Right atrium auricular region (tissue), 2 donors: ENCODE measurements at regions not wholly inside any gene's neighbourhood (a gene's known extent, or its start where the extent isn't known, plus 50 kb on each side); places are given as distances from the start of the nearest gene placed in this dataset.
"Not testable (repeated sequence)": the region's sequence is repeated elsewhere in the genome, so short reads cannot be mapped to it uniquely, and the experiment has no call there.

Source experiments
- DNase-seq: peaks from one replicate; pipeline ENCODE4 v3.0.0-alpha.2; 2019; ENCODE audit warnings: low spot score
- H3K27ac ChIP-seq, 2 donors: fragments of 200-600 bp; sonication (generic); 1 replicate in 1 of 2; 2 replicates in 1 of 2; pipeline ENCODE4 v1.5.1; 2016 to 2019
- H3K27me3 ChIP-seq, 2 donors: fragments of 200-600 bp; sonication (generic); one replicate each; pipeline versions ENCODE4 v1.5.1 to v1.6.0; 2017 to 2019
- H3K36me3 ChIP-seq: fragments of 200-600 bp; sonication (generic); one replicate; pipeline ENCODE4 v1.5.1; 2016
- H3K4me1 ChIP-seq, 2 donors: fragments of 200-600 bp; sonication (generic); one replicate each; pipeline versions ENCODE4 v1.5.1 to v1.6.0; 2017 to 2019
- H3K4me3 ChIP-seq, 2 donors: fragments of 200-600 bp; sonication (generic); 1 replicate in 1 of 2; 2 replicates in 1 of 2; pipeline ENCODE4 v1.5.1; 2017 to 2019; ENCODE audit warnings: mild to moderate bottlenecking in 1 of 2, moderate library complexity in 1 of 2
- H3K9me3 ChIP-seq, 2 donors: fragments of 200-600 bp; sonication (generic); one replicate each; pipeline ENCODE4 v1.5.1; 2019
- TF ChIP-seq, protein P1 (sequence below), 2 donors: fragments of 200-600 bp; sonication (generic); IDR thresholded peaks; one replicate each; pipeline ENCODE4 v1.5.1; 2019; ENCODE audit warnings: antibody characterized with exemption in 2 of 2

DNA sequence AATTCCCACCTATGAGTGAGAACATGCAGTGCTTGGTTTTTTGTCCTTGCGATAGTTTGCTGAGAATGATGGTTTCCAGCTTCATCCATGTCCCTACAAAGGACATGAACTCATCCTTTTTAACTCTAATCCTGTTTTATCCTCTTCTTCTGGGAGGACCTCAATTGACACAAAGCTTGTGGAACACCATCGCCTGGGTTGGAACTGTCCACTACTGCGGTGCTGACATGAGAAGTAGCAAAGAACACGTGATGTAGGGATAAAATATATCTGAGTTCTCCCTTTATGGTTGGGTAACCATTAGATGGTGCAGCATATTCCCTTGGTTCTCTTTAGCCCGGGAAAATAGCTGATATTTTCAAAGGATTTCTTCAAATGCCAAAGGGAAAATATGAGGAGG lies 105.3 kb upstream of the TOPAZ1 start:
- no peak overlapping the region for H3K4me3 ChIP-seq
- no peaks in the 10 kb centered on the region for H3K9me3 ChIP-seq
- no peaks in the 10 kb centered on the region for H3K4me1 ChIP-seq
- no peak overlapping the region for H3K27ac ChIP-seq
- no peaks in the 10 kb centered on the region for H3K36me3 ChIP-seq
- TF ChIP-seq, protein P1, sequence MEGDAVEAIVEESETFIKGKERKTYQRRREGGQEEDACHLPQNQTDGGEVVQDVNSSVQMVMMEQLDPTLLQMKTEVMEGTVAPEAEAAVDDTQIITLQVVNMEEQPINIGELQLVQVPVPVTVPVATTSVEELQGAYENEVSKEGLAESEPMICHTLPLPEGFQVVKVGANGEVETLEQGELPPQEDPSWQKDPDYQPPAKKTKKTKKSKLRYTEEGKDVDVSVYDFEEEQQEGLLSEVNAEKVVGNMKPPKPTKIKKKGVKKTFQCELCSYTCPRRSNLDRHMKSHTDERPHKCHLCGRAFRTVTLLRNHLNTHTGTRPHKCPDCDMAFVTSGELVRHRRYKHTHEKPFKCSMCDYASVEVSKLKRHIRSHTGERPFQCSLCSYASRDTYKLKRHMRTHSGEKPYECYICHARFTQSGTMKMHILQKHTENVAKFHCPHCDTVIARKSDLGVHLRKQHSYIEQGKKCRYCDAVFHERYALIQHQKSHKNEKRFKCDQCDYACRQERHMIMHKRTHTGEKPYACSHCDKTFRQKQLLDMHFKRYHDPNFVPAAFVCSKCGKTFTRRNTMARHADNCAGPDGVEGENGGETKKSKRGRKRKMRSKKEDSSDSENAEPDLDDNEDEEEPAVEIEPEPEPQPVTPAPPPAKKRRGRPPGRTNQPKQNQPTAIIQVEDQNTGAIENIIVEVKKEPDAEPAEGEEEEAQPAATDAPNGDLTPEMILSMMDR (IDR thresholded peaks at IDR 0.05) = no peak
- DNase-seq = no peak
- H3K27me3 ChIP-seq = no peaks in the 10 kb centered on the region

DNA sequence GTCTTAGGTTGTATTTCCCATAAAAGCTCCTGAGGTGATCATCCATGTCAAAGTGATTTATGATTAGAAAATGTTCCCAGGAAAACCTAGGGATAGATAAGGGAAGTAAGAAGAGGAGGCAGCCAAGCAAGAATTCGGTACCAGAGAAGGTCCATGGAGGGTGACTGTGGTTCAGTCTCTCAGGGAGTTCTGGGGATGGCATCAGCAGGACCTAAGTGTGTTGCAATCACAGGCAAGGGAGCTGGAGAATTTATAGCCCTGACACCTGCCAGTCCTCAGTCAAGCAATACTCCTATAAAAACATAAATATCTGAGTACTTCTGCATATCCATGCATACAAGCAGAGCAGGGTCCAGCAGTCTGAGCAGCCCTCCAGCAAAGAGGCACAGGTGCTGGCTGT lies 95.6 kb upstream of the TOPAZ1 start:
- H3K36me3 ChIP-seq = no peaks in the 10 kb centered on the region
- no peaks in the 10 kb centered on the region for H3K27me3 ChIP-seq
- no peak for DNase-seq
- no peaks in the 10 kb centered on the region for H3K4me1 ChIP-seq
- no peak overlapping the region for H3K4me3 ChIP-seq
- H3K27ac ChIP-seq = no peak overlapping the region
- TF ChIP-seq, protein P1 (IDR thresholded peaks at IDR 0.05) = no peak
- no peaks in the 10 kb centered on the region for H3K9me3 ChIP-seq

DNA sequence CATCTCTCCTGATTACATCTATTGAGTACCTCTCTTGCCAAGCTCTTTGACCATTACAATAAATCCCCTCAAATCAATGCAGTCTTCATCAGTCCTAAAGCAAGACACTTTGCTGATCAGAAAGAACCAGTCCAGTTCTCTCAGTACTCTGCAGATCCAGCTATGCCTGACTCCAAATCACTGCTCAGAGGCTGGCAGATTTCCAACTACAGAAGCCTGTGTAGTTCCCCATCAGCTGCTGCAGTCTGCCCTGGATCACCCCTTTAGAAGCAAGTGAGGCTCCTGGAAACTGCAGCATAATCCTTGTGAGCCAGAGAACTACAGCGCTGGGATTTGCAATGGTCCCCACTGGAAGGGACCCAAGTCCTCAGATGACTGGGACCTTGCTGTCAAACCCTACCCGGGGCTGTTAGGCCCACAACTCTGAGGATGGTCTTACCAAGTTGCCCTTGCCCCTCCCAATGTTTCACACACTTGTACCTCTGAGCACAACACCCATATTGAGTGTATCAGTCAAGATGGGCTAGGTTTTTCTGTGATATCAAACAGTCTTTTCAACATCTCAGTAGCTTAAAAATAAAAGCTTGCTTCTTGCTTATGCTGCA lies 81.9 kb upstream of the TOPAZ1 start:
- H3K27ac ChIP-seq = no peak overlapping the region
- no peaks in the 10 kb centered on the region for H3K9me3 ChIP-seq
- DNase-seq = no peak
- H3K36me3 ChIP-seq = no peaks in the 10 kb centered on the region
- no peaks in the 10 kb centered on the region for H3K4me1 ChIP-seq
- no peak overlapping the region for H3K4me3 ChIP-seq
- TF ChIP-seq, protein P1 (IDR thresholded peaks at IDR 0.05) = no peak
- no peaks in the 10 kb centered on the region for H3K27me3 ChIP-seq

DNA sequence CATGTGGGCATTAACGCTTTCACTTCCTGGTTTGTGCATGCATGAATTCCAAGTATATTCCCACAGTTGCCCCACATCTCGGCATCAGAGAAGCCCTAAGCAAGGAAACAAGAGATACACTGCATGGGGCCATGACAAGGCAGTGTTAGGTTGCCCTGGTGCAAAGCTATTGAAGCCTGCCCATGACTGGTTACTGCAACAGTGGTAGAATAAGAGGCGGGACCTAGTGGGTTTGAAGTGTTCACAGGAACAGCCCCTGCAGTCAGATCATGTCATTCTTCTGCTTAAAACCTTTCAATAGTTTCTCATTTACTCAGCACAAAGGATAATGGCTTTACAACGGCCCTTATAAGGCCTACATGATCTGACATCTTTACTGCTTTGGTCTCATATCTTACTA lies 80.9 kb upstream of the TOPAZ1 start:
- TF ChIP-seq, protein P1 (IDR thresholded peaks at IDR 0.05) = no peak
- no peaks in the 10 kb centered on the region for H3K27me3 ChIP-seq
- H3K9me3 ChIP-seq = no peaks in the 10 kb centered on the region
- no peak overlapping the region for H3K27ac ChIP-seq
- no peak overlapping the region for H3K4me3 ChIP-seq
- H3K36me3 ChIP-seq = no peaks in the 10 kb centered on the region
- H3K4me1 ChIP-seq = no peaks in the 10 kb centered on the region
- no peak for DNase-seq

DNA sequence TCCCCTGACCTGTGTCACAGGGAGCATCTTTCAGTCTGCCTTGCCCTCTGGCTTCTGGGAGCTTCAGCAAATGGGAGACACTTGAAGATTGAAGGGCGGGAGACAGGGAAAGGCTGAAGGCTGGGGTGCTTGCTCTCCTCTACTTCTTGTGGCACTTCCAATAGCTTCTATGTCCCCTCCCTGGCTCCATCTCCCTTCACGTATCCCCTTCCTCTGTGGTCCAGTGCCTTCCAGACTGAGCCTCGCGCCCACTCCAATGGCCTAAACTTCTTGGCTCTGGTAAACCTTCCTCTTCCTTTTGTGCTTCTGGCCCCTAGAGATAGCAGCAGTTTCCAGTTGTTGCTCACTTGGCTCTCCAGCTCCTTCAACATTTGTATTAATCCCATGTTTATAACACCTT lies 69.8 kb upstream of the TOPAZ1 start:
- H3K27ac ChIP-seq = no peak overlapping the region
- H3K27me3 ChIP-seq = no peaks in the 10 kb centered on the region
- H3K4me3 ChIP-seq = no peak overlapping the region
- no peak for DNase-seq
- H3K9me3 ChIP-seq = no peaks in the 10 kb centered on the region
- no peaks in the 10 kb centered on the region for H3K36me3 ChIP-seq
- TF ChIP-seq, protein P1 (IDR thresholded peaks at IDR 0.05) = no peak
- H3K4me1 ChIP-seq = no peaks in the 10 kb centered on the region

DNA sequence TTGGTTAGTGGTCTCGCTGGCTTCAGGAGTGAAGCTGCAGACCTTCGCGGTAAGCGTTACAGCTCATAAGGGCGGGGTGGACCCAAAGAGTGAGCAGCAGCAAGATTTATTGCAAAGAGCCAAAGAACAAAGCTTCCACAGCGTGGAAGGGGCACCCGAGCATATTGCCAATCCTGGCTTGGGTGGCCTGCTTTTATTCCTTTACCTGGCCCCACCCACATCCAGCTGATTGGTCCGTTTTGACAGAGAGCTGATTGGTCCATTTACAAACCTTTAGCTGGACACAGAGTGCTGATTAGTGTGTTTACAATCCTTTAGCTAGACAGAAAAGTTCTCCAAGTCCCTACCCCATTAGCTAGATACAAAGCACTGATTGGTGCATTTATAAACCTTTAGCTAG lies 69.0 kb upstream of the TOPAZ1 start:
- H3K4me1 ChIP-seq, H3K27me3 ChIP-seq, DNase-seq, H3K4me3 ChIP-seq, H3K9me3 ChIP-seq, H3K27ac ChIP-seq, H3K36me3 ChIP-seq: not testable (repeated sequence)
